ENCODE measurements at regions not wholly inside any gene's neighbourhood (a gene's known extent, or its start where the extent isn't known, plus 50 kb on each side); places are given as distances from the start of the nearest gene placed in this dataset.

GRCh38 chr5:63894690-63895089 lies 67.6 kb downstream of the HTR1A start:
- Histone ChIP-seq H3K4me1 (ENCODE audit: control insufficient read depth, low read depth, low read length) (no peaks in the 10 kb centered on the region), H3K9ac (ENCODE audit: low read length) (no peak overlapping the region), H3K27me3 (ENCODE audit: control insufficient read depth, insufficient read depth, low read length) (no peaks in the 10 kb centered on the region), H3K36me3 (ENCODE audit: control insufficient read depth, low read depth, low read length) (no peaks in the 10 kb centered on the region), H3K27ac (ENCODE audit: low read length) (no peak overlapping the region), H3K4me3 (ENCODE audit: low read length) (no peak overlapping the region), H3K9me3 (ENCODE audit: control insufficient read depth, low read depth, low read length) (no peaks in the 10 kb centered on the region)

GRCh38 chr5:63878788-63879187 lies 83.5 kb downstream of the HTR1A start:
- no peaks in the 10 kb centered on the region for H3K4me1 ChIP-seq (ENCODE audit: control insufficient read depth, low read depth, low read length)
- no peaks in the 10 kb centered on the region for H3K36me3 ChIP-seq (ENCODE audit: control insufficient read depth, low read depth, low read length)
- no peak overlapping the region for H3K27ac ChIP-seq (ENCODE audit: low read length)
- H3K4me3 ChIP-seq (ENCODE audit: low read length), result no peak overlapping the region
- no peaks in the 10 kb centered on the region for H3K9me3 ChIP-seq (ENCODE audit: control insufficient read depth, low read depth, low read length)
- no peak overlapping the region for H3K9ac ChIP-seq (ENCODE audit: low read length)
- no peaks in the 10 kb centered on the region for H3K27me3 ChIP-seq (ENCODE audit: control insufficient read depth, insufficient read depth, low read length)

GRCh38 chr5:63877961-63878360 lies 84.3 kb downstream of the HTR1A start:
- H3K36me3 ChIP-seq (ENCODE audit: control insufficient read depth, low read depth, low read length), result no peaks in the 10 kb centered on the region
- no peaks in the 10 kb centered on the region for H3K27me3 ChIP-seq (ENCODE audit: control insufficient read depth, insufficient read depth, low read length)
- no peaks in the 10 kb centered on the region for H3K9me3 ChIP-seq (ENCODE audit: control insufficient read depth, low read depth, low read length)
- H3K9ac ChIP-seq (ENCODE audit: low read length), result no peak overlapping the region
- H3K4me1 ChIP-seq (ENCODE audit: control insufficient read depth, low read depth, low read length), result no peaks in the 10 kb centered on the region
- no peak overlapping the region for H3K4me3 ChIP-seq (ENCODE audit: low read length)
- no peak overlapping the region for H3K27ac ChIP-seq (ENCODE audit: low read length)

GRCh38 chr5:63860379-63860778 lies 101.9 kb downstream of the HTR1A start:
- Histone ChIP-seq H3K4me1 (ENCODE audit: control insufficient read depth, low read depth, low read length) (no peaks in the 10 kb centered on the region), H3K27ac (ENCODE audit: low read length) (no peak overlapping the region), H3K4me3 (ENCODE audit: low read length) (no peak overlapping the region)

GRCh38 chr5:63854076-63854475 lies 108.2 kb downstream of the HTR1A start:
- Histone ChIP-seq H3K9ac (ENCODE audit: low read length) (no peak overlapping the region), H3K4me3 (ENCODE audit: low read length) (no peak overlapping the region), H3K36me3 (ENCODE audit: control insufficient read depth, low read depth, low read length) (no peaks in the 10 kb centered on the region), H3K27me3 (ENCODE audit: control insufficient read depth, insufficient read depth, low read length) (no peaks in the 10 kb centered on the region), H3K4me1 (ENCODE audit: control insufficient read depth, low read depth, low read length) (peaks cover 5% of the 10 kb centered on the region), H3K27ac (ENCODE audit: low read length) (no peak overlapping the region), H3K9me3 (ENCODE audit: control insufficient read depth, low read depth, low read length) (peaks cover under 1% of the 10 kb centered on the region)

More at GRCh38 chr5:63860379-63860778, 101.9 kb downstream of the HTR1A start:
- Histone ChIP-seq H3K9me3 (ENCODE audit: control insufficient read depth, low read depth, low read length) (peaks cover 27% of the 10 kb centered on the region), H3K9ac (ENCODE audit: low read length) (no peak overlapping the region), H3K27me3 (ENCODE audit: control insufficient read depth, insufficient read depth, low read length) (no peaks in the 10 kb centered on the region), H3K36me3 (ENCODE audit: control insufficient read depth, low read depth, low read length) (no peaks in the 10 kb centered on the region)

GRCh38 chr5:63843190-63843589 lies 119.1 kb downstream of the HTR1A start:
- H3K27me3 ChIP-seq (ENCODE audit: control insufficient read depth, insufficient read depth, low read length), result no peaks in the 10 kb centered on the region
- H3K9ac ChIP-seq (ENCODE audit: low read length), result no peak overlapping the region
- H3K4me3 ChIP-seq (ENCODE audit: low read length), result no peak overlapping the region
- H3K9me3 ChIP-seq (ENCODE audit: control insufficient read depth, low read depth, low read length), result no peaks in the 10 kb centered on the region
- peaks cover 4% of the 10 kb centered on the region for H3K4me1 ChIP-seq (ENCODE audit: control insufficient read depth, low read depth, low read length)
- no peak overlapping the region for H3K27ac ChIP-seq (ENCODE audit: low read length)
- no peaks in the 10 kb centered on the region for H3K36me3 ChIP-seq (ENCODE audit: control insufficient read depth, low read depth, low read length)

GRCh38 chr5:63837437-63837836 lies 124.8 kb downstream of the HTR1A start:
- Histone ChIP-seq H3K27me3 (ENCODE audit: control insufficient read depth, insufficient read depth, low read length) (no peaks in the 10 kb centered on the region), H3K9me3 (ENCODE audit: control insufficient read depth, low read depth, low read length) (no peaks in the 10 kb centered on the region), H3K4me1 (ENCODE audit: control insufficient read depth, low read depth, low read length) (no peaks in the 10 kb centered on the region), H3K36me3 (ENCODE audit: control insufficient read depth, low read depth, low read length) (no peaks in the 10 kb centered on the region), H3K4me3 (ENCODE audit: low read length) (no peak overlapping the region), H3K27ac (ENCODE audit: low read length) (no peak overlapping the region), H3K9ac (ENCODE audit: low read length) (no peak overlapping the region)

- Histone ChIP-seq H3K36me3 (ENCODE audit: control insufficient read depth, low read depth, low read length) (no peaks in the 10 kb centered on the region), H3K9me3 (ENCODE audit: control insufficient read depth, low read depth, low read length) (no peaks in the 10 kb centered on the region)
These were observed 130.9 kb downstream of the HTR1A start for GRCh38 chr5:63831381-63831780.

GRCh38 chr5:63825984-63826383 lies 136.3 kb downstream of the HTR1A start:
- Histone ChIP-seq H3K9ac (ENCODE audit: low read length) (no peak overlapping the region), H3K4me1 (ENCODE audit: control insufficient read depth, low read depth, low read length) (no peaks in the 10 kb centered on the region), H3K36me3 (ENCODE audit: control insufficient read depth, low read depth, low read length) (no peaks in the 10 kb centered on the region), H3K4me3 (ENCODE audit: low read length) (no peak overlapping the region), H3K9me3 (ENCODE audit: control insufficient read depth, low read depth, low read length) (no peaks in the 10 kb centered on the region), H3K27ac (ENCODE audit: low read length) (no peak overlapping the region), H3K27me3 (ENCODE audit: control insufficient read depth, insufficient read depth, low read length) (no peaks in the 10 kb centered on the region)

More at GRCh38 chr5:63831381-63831780, 130.9 kb downstream of the HTR1A start:
- H3K27ac ChIP-seq (ENCODE audit: low read length), result no peak overlapping the region
- no peak overlapping the region for H3K4me3 ChIP-seq (ENCODE audit: low read length)
- H3K27me3 ChIP-seq (ENCODE audit: control insufficient read depth, insufficient read depth, low read length), result no peaks in the 10 kb centered on the region
- H3K4me1 ChIP-seq (ENCODE audit: control insufficient read depth, low read depth, low read length), result peaks cover 6% of the 10 kb centered on the region
- H3K9ac ChIP-seq (ENCODE audit: low read length), result no peak overlapping the region

- Histone ChIP-seq H3K9ac (ENCODE audit: low read length) (no peak overlapping the region), H3K9me3 (ENCODE audit: control insufficient read depth, low read depth, low read length) (no peaks in the 10 kb centered on the region), H3K27me3 (ENCODE audit: control insufficient read depth, insufficient read depth, low read length) (no peaks in the 10 kb centered on the region), H3K36me3 (ENCODE audit: control insufficient read depth, low read depth, low read length) (no peaks in the 10 kb centered on the region), H3K27ac (ENCODE audit: low read length) (no peak overlapping the region), H3K4me1 (ENCODE audit: control insufficient read depth, low read depth, low read length) (no peaks in the 10 kb centered on the region), H3K4me3 (ENCODE audit: low read length) (no peak overlapping the region)
These were observed 138.7 kb downstream of the HTR1A start for GRCh38 chr5:63823583-63823982.

- H3K27ac ChIP-seq (ENCODE audit: low read length), result no peak overlapping the region
- no peaks in the 10 kb centered on the region for H3K9me3 ChIP-seq (ENCODE audit: control insufficient read depth, low read depth, low read length)
- no peaks in the 10 kb centered on the region for H3K36me3 ChIP-seq (ENCODE audit: control insufficient read depth, low read depth, low read length)
- no peaks in the 10 kb centered on the region for H3K4me1 ChIP-seq (ENCODE audit: control insufficient read depth, low read depth, low read length)
- no peaks in the 10 kb centered on the region for H3K27me3 ChIP-seq (ENCODE audit: control insufficient read depth, insufficient read depth, low read length)
- H3K4me3 ChIP-seq (ENCODE audit: low read length), result no peak overlapping the region
- no peak overlapping the region for H3K9ac ChIP-seq (ENCODE audit: low read length)
These were observed 139.6 kb downstream of the HTR1A start for GRCh38 chr5:63822614-63823013.

- no peak overlapping the region for H3K27ac ChIP-seq (ENCODE audit: low read length)
- no peaks in the 10 kb centered on the region for H3K36me3 ChIP-seq (ENCODE audit: control insufficient read depth, low read depth, low read length)
- H3K4me1 ChIP-seq (ENCODE audit: control insufficient read depth, low read depth, low read length), result no peaks in the 10 kb centered on the region
- H3K4me3 ChIP-seq (ENCODE audit: low read length), result no peak overlapping the region
- no peak overlapping the region for H3K9ac ChIP-seq (ENCODE audit: low read length)
- H3K27me3 ChIP-seq (ENCODE audit: control insufficient read depth, insufficient read depth, low read length), result no peaks in the 10 kb centered on the region
- no peaks in the 10 kb centered on the region for H3K9me3 ChIP-seq (ENCODE audit: control insufficient read depth, low read depth, low read length)
These were observed 141.7 kb downstream of the HTR1A start for GRCh38 chr5:63820577-63820976.

All from iPS-18a (cell line).